NCI-H345 treated with DMSO at 0.1 percent for 48 hours (cell line): ENCODE measurements at regions not wholly inside any gene's neighbourhood (a gene's known extent, or its start where the extent isn't known, plus 50 kb on each side); places are given as distances from the start of the nearest gene placed in this dataset.
"Not testable (repeated sequence)": the region's sequence is repeated elsewhere in the genome, so short reads cannot be mapped to it uniquely, and the experiment has no call there.

ENCODE experiments used
- DNase-seq: peaks from one replicate; lab custom pipeline; 2025; ENCODE audit not compliant: unreplicated experiment; lab: John Stamatoyannopoulos, UW

DNA sequence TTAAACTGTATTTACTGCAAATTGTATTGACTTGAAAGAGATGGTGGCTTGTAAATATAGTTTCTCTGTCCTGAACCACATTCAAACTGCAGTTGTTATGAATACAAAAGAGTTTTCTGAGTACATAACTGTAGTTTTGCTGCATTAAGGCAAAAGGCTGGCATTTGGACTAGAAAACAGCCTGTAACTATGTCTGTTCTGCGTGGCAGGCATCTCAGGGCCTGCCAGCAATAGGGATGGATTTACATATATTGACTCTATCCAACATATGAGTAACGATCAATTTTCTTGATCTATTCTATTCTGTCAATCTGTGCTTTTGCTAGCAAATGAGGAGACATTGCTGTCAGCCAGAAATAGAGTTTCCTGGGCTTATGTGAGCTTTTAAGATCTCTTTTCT lies 174.6 kb downstream of the TMEM26 start:
- DNase-seq: no peak

DNA sequence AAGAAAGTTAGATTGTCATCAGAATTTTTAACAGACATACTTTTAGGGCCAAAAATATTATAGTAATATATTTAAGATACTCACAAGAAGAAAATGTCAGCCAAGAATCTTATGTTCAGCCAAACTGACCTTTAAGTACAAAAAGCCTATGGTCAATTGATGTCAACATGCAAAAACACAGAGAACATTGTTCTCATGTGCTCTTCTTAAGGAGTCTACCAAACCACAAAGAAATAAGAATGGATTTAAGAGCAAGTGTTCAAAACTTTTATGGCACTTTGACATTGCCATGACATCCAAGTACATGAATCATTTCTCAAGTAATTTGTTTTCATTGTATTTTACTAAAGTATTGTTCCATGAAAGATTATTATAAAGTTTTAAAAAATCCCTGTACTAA lies 180.4 kb downstream of the TMEM26 start:
- no peak for DNase-seq

- DNase-seq: no peak
These were observed 181.9 kb downstream of the TMEM26 start for GRCh38 chr10:61271127-61271780.

GRCh38 chr10:61263518-61263917 lies 189.7 kb downstream of the TMEM26 start:
- no peak for DNase-seq

DNA sequence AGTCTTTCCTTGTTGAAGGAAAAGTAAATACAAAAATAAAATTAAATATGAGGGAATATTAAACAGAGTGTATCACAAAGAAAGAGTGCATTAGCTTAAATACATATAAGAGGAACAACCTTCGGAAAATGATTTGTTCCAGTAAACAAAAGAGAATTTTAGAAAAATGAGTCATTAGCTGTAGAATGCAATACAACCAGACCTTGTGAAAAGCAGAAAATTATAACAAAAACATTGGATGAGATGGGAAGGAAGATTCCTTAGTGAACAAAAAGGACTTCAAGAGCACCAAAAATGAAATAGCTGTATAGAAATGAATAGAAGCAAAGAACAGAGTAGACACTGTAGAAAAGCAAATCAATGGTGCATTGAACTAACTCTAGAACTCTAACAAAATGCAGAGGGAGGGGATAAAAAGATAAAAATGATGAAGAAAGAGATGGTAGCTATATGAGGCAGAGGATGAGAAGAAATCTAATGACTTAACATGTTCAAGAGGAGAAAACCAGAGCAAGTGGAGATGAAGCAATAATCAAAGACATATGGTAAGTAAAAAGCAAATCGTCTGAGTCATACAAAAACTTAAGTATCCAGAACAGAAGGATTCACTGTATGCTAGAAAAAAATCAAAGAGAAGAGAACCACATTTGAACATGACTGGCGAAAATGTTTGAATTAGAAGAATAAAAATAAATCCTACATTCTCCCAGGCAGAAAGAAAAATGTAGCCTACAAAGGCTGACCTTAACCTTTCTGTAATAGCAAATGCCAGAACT lies 190.5 kb downstream of the TMEM26 start:
- DNase-seq: no peak

GRCh38 chr10:61257956-61258496 lies 195.2 kb downstream of the TMEM26 start:
- DNase-seq: no peak

- no peak for DNase-seq
These were observed 196.0 kb downstream of the TMEM26 start for GRCh38 chr10:61257136-61257535.

- DNase-seq: not testable (repeated sequence)
These were observed 200.9 kb downstream of the TMEM26 start for GRCh38 chr10:61252326-61252725.

GRCh38 chr10:61251089-61251488 lies 202.1 kb downstream of the TMEM26 start:
- DNase-seq: no peak

GRCh38 chr10:61250131-61250530 lies 203.1 kb downstream of the TMEM26 start:
- no peak for DNase-seq

- no peak for DNase-seq
These were observed 205.2 kb downstream of the TMEM26 start for GRCh38 chr10:61248013-61248412.

DNA sequence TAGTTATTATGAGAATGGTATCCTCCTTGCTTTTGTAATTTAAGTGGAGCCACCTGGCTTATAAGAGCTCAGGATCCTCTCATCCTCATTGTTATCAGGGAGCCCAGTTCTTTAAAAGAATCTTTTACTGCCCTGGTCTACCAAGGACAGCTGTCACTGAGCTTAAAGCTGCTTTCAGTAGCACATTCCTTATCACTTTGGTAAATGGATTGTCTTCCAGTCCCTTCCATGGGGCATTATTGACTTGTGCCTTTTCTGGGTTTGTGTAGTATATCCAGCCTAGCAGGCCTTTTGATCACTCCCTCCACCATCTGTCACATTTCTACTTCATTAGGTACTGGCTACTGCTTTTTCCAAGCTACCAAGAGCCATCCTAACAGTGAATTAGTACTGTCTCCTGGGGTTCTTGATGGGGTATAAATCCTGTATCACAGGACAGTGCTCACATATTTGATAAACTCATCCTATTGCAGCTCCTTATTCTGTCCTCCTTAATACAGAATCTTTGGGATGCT lies 208.9 kb downstream of the TMEM26 start:
- DNase-seq: no peak

- DNase-seq: no peak
These were observed 220.4 kb downstream of the TMEM26 start for GRCh38 chr10:61232780-61233179.

DNA sequence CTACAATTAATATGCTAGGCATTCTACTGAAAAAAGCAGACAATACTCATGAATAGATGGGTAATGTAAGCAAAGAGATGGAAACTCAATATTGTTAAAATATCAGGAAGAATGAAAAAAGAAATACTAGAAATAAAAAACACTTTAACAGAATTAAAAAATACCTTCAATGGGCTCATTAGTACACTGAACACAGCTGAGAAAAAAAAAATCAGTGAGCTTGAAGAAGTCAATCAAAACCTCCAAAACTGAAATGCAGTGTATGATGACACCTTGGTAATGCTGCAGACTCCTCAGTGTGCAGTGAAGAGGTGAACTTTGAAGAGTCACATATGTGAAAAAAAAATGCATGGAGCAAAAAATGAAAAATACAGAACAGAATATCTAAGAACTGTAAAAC lies 227.2 kb downstream of the TMEM26 start:
- DNase-seq: no peak

GRCh38 chr10:61223576-61223975 lies 229.6 kb downstream of the TMEM26 start:
- DNase-seq: no peak

GRCh38 chr10:61219696-61220095 lies 233.5 kb downstream of the TMEM26 start:
- DNase-seq: no peak

DNA sequence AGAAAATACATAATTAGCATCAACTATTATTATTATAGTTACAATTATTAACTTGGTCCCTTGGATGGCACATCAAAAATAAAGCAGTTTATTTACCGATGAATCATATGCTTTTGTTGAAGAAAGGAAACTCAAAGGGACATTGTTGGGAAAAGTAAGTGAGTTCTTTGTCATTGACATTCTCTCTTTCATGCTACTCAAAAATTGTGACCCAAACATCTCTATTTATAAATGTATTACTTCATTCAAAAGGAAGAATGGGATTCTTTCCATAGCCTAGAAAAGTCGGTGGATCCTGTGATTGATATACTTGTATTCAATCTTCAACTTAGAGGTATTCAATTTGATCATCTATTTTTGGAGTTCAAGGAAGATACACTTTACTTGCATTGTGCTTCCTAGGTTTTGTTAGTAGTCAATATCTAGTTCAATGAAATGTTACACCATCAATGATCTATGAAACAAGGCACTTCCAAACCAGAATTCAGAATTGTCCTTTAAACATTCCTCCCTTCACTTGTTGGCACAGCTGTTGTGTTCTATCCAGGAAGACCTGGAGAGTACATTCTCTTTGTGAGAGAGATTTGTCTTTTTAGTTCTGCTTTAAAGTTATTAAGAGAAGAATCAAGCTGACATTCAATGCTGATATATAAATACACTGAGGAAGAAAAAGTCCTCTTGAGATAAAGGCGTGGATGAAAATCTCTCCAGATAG lies 235.2 kb downstream of the TMEM26 start:
- no peak for DNase-seq

DNA sequence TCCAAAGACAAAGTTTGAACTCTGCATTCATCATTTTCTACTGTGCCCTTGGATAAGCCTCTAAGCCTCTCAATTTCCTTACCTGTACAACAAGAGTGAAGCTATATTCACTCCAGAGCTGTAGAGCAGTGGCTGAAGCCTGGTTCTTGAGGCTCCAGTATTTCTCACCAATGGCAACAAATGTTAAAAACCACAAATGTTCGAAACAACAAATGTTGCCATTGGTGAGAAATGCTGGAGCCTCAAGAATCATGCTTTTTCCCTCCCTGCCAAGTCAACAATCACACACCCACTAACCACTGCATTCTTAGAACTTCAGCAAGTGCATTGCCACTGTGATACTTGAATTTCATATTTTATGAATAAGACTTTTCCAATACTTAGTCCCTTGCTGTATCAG lies 237.9 kb downstream of the TMEM26 start:
- no peak for DNase-seq

DNA sequence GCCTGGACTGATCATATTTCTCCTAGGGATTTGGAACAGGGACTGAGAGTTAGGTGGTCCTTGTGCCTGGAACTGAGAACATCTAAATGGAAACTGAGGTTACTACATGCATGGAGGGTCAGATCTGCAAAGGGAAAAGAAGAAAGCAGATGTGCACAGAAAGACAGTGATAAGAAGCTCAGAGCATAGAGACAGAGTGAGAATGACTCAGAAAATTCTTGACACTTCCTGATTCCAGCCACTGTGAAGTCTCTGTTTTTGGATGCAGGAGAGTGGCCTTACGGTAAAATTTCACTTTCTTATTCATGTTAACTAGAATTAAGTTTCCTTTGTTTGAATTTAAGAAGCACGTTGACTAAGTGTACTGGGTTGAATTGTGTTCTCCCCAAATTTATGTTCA lies 241.7 kb downstream of the TMEM26 start:
- no peak for DNase-seq

DNA sequence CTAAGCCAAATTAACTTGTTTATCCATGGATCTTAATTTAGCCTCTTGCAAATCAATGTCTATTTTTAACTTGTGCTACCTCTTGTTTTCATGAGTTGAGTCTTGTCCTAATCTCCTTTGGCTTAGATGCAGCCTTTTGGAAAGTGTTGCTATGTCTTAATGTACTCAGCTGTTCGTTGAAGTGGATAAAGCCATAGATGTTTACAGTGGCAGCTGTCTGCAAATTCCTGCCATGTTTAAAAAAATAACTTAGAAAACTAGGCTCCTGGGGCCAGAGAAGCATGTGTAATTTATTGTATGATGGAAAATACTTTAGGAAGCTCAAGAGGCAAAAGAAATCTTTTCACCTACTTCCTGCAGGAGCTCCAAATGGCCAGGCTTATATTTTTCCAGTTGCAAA lies 253.1 kb upstream of the RHOBTB1 start:
- DNase-seq: no peak

- DNase-seq: no peak
These were observed 251.2 kb upstream of the RHOBTB1 start for GRCh38 chr10:61195211-61195610.

DNA sequence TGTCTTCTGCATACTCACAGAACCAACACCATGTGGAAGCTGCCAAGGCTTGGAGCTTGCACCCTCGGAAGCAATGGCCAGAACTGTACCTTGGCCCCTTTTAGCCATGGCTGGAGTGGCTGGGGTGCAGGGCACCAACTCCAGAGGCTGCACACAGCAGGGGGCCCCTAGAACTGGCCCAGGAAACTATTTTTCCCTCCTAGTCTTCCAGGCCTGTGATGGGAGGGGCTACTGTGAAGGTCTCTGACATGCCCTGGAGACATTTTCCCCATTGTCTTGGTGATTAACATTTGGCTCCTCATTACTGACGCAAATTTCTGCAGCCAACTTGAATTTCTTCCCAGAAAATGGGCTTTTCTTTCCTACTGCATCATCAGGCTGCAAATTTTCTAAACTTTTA lies 248.6 kb upstream of the RHOBTB1 start:
- not testable (repeated sequence) for DNase-seq
